SK-N-SH (cell line): ENCODE measurements at regions not wholly inside any gene's neighbourhood (a gene's known extent, or its start where the extent isn't known, plus 50 kb on each side); places are given as distances from the start of the nearest gene placed in this dataset.

Experiments used
- CTCF ChIA-PET: fragments of 300-600, 350-600 bp; formaldehyde crosslinking; extraction: SDS; loops from one replicate; lab custom pipeline; 2021; lab: Yijun Ruan, JAX
- POLR2A ChIA-PET: fragments of 350-600 bp; sonication (Branson Sonifier 250); formaldehyde crosslinking; extraction: SDS; loops from one replicate; lab custom pipeline; 2020; ENCODE audit warnings: antibody characterized with exemption, inconsistent platforms; lab: Yijun Ruan, JAX
- DNase-seq: peaks from one replicate; pipeline ENCODE4 v3.0.0; 2012
- H2AFZ ChIP-seq: fragments of 200-600 bp; sonication (generic); 2 replicates; pipeline ENCODE4 v1.8.1; 2016; ENCODE audit warnings: antibody characterized with exemption, mild to moderate bottlenecking, low read depth
- H3F3A ChIP-seq: fragments of 200-600 bp; sonication (generic); replicated peaks from 2 replicates; pipeline ENCODE3; 2016; ENCODE audit warnings: antibody characterized with exemption, mild to moderate bottlenecking; ENCODE audit not compliant: insufficient read depth
- H3K27ac ChIP-seq, 2 experiments: fragments of 200-500 bp in 1 of 2; fragments of 200-600 bp in 1 of 2; sonication (Bioruptor generic) in 1 of 2; sonication (generic), shearing (Covaris generic) in 1 of 2; 2 replicates each; pipeline versions ENCODE4 v1.5.1 to v1.6.1; 2014 to 2016; ENCODE audit warnings: low read depth in 2 of 2, inconsistent platforms in 1 of 2, low read length in 1 of 2, mild to moderate bottlenecking in 1 of 2, mixed read lengths in 1 of 2
- H3K27me3 ChIP-seq: fragments of 200-600 bp; sonication (generic), shearing (Covaris generic); 2 replicates; pipeline ENCODE4 v1.6.1; 2016; ENCODE audit warnings: mixed run types; ENCODE audit not compliant: insufficient read depth
- H3K36me3 ChIP-seq, 2 experiments: fragments of 200-500 bp in 1 of 2; fragments of 200-600 bp in 1 of 2; sonication (Bioruptor generic) in 1 of 2; sonication (generic) in 1 of 2; replicated peaks in 1 of 2; 2 replicates each; pipeline versions ENCODE3 to v1.5.1; 2014 to 2016; ENCODE audit warnings: low read length in 1 of 2, mild to moderate bottlenecking in 1 of 2; ENCODE audit not compliant: insufficient read depth in 2 of 2, control insufficient read depth in 1 of 2
- H3K4me1 ChIP-seq, 2 experiments: fragments of 200-500 bp in 1 of 2; fragments of 200-600 bp in 1 of 2; sonication (Bioruptor generic) in 1 of 2; sonication (generic), shearing (Covaris generic) in 1 of 2; 2 replicates each; pipeline versions ENCODE4 v1.5.1 to v1.6.1; 2014 to 2016; ENCODE audit warnings: low read depth in 1 of 2, low read length in 1 of 2, mixed run types in 1 of 2; ENCODE audit not compliant: insufficient read depth in 2 of 2, control insufficient read depth in 1 of 2
- H3K4me2 ChIP-seq: fragments of 200-600 bp; sonication (generic), shearing (Covaris generic); 2 replicates; pipeline ENCODE4 v1.6.1; 2017; ENCODE audit warnings: mixed run types
- H3K4me3 ChIP-seq, 2 experiments: fragments of 200-500 bp in 1 of 2; fragments of 200-600 bp in 1 of 2; sonication (Bioruptor generic) in 1 of 2; sonication (generic), shearing (Covaris generic) in 1 of 2; 2 replicates each; pipeline versions ENCODE4 v1.5.1 to v1.8.1; 2014 to 2016; ENCODE audit warnings: low read depth in 2 of 2, inconsistent platforms in 1 of 2, low read length in 1 of 2, mild to moderate bottlenecking in 1 of 2, mixed read lengths in 1 of 2, moderate library complexity in 1 of 2
- H3K79me2 ChIP-seq: fragments of 200-600 bp; sonication (generic); 2 replicates; pipeline ENCODE4 v1.8.1; 2017; ENCODE audit warnings: mild to moderate bottlenecking; ENCODE audit not compliant: insufficient read depth
- H3K9ac ChIP-seq: fragments of 200-600 bp; sonication (generic); 2 replicates; pipeline ENCODE4 v1.6.1; 2017; ENCODE audit warnings: mixed run types
- H3K9me2 ChIP-seq: fragments of 200-600 bp; sonication (generic); 2 replicates; pipeline ENCODE4 v1.6.1; 2017; ENCODE audit warnings: mixed run types
- H3K9me3 ChIP-seq: fragments of 200-600 bp; sonication (generic); 2 replicates; pipeline ENCODE4 v1.6.1; 2017; ENCODE audit warnings: mixed run types, mild to moderate bottlenecking, moderate library complexity
- H4K20me1 ChIP-seq: fragments of 200-600 bp; sonication (generic); 2 replicates; pipeline ENCODE4 v1.6.1; 2017; ENCODE audit warnings: mild to moderate bottlenecking, mixed run types; ENCODE audit not compliant: insufficient read depth
- EP300 ChIP-seq, 2 experiments: IDR thresholded peaks; 2 replicates each; pipeline versions ENCODE4 v1.4.0 to v1.6.1; 2012; ENCODE audit warnings: borderline replicate concordance in 1 of 2, low read depth in 1 of 2, low read length in 1 of 2
- EZH2phosphoT487 ChIP-seq: fragments of 200-600 bp; sonication (generic); IDR thresholded peaks from 2 replicates; pipeline ENCODE4 v1.6.1; 2017; ENCODE audit warnings: low read depth, mixed run types, mild to moderate bottlenecking, antibody characterized with exemption, moderate library complexity, borderline replicate concordance
- FOXJ3 ChIP-seq: sonication (generic); formaldehyde crosslinking; IDR thresholded peaks from 2 replicates; pipeline ENCODE4 v1.5.1; 2020; ENCODE audit warnings: mild to moderate bottlenecking, missing genetic modification reagents
- GABPA ChIP-seq: IDR thresholded peaks from 2 replicates; pipeline ENCODE4 v1.4.0; 2012; ENCODE audit warnings: low read depth, mild to moderate bottlenecking
- MAX ChIP-seq: IDR thresholded peaks from 2 replicates; pipeline ENCODE4 v1.4.0; 2012; ENCODE audit warnings: low read depth
- POLR2AphosphoS5 ChIP-seq: IDR thresholded peaks from 2 replicates; pipeline ENCODE4 v1.6.1; 2012; ENCODE audit warnings: low read depth, low read length
- RCOR1 ChIP-seq: fragments of 150-350 bp; IDR thresholded peaks from 2 replicates; pipeline ENCODE4 v1.6.1; 2017; ENCODE audit warnings: antibody characterized with exemption, low read length
- REST ChIP-seq: IDR thresholded peaks from 2 replicates; pipeline ENCODE4 v1.6.1; 2012; ENCODE audit warnings: mild to moderate bottlenecking, low read depth, low read length, moderate library complexity
- SIN3A ChIP-seq: IDR thresholded peaks from 2 replicates; pipeline ENCODE4 v1.6.1; 2012; ENCODE audit warnings: low read depth, mild to moderate bottlenecking, low read length, moderate library complexity, borderline replicate concordance
- SMC3 ChIP-seq: IDR thresholded peaks from 2 replicates; pipeline ENCODE4 v1.6.1; 2012; ENCODE audit warnings: low read depth, low read length, improper control_type of control experiment
- TAF1 ChIP-seq: IDR thresholded peaks from 2 replicates; pipeline ENCODE4 v1.6.1; 2012; ENCODE audit warnings: low read depth, mild to moderate bottlenecking, low read length, moderate library complexity, borderline replicate concordance
- TCF12 ChIP-seq: IDR thresholded peaks from 2 replicates; pipeline ENCODE4 v1.4.0; 2012
- TEAD4 ChIP-seq: IDR thresholded peaks from 2 replicates; pipeline ENCODE4 v1.4.0; 2012; ENCODE audit warnings: mild to moderate bottlenecking, borderline replicate concordance; ENCODE audit not compliant: insufficient read depth
- USF2 ChIP-seq: fragments of 150-350 bp; IDR thresholded peaks from 2 replicates; pipeline ENCODE4 v1.6.1; 2017; ENCODE audit warnings: antibody characterized with exemption, low read length, low read depth, borderline replicate concordance
- WGBS: methylation state at CpG from one replicate; pipeline ENCODE4 v1.1.6; 2017; ENCODE audit warnings: low lambda C conversion rate; 5-methylcytosine and 5-hydroxymethylcytosine counted together
- TF ChIP-seq, protein P1 (sequence below): IDR thresholded peaks from 2 replicates; pipeline ENCODE4 v1.4.0; 2012; ENCODE audit warnings: low read depth, borderline replicate concordance
- TF ChIP-seq, protein P2 (sequence below): IDR thresholded peaks from 2 replicates; pipeline ENCODE4; 2012
- TF ChIP-seq, protein P3 (sequence below): fragments of 150-350 bp; IDR thresholded peaks from 2 replicates; pipeline ENCODE4 v1.6.1; 2016; ENCODE audit warnings: mild to moderate bottlenecking, low read depth, low read length

DNA sequence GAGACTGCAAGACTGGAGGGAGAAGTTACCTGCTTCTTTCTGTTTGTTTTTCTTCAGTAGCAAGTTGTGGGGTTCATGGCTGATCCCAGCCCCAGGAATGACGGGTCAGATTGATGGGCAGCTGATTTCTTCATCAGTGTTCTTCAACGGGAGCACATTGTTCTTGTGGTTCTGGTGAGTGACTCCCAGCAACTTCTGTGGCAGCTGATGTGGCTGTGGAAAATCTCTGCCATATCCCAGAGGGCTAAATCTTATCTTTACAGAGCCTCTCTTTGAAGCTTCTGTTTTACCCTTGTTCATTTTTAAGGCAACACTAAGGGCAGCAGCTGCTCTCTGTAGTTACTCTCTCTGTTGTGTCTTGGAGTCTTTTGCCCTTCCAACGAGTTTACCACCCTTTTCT lies 710.3 kb downstream of the PRELID2 start:
- Histone ChIP-seq H3K4me3 (no peak overlapping the region), H3K27me3 (no peaks in the 10 kb centered on the region), H3K36me3 (no peaks in the 10 kb centered on the region), H3K4me2 (no peak overlapping the region), H3K79me2 (no peaks in the 10 kb centered on the region), H3F3A (no peaks in the 10 kb centered on the region), H3K9ac (no peak overlapping the region), H3K4me1 (no peaks in the 10 kb centered on the region), H4K20me1 (no peaks in the 10 kb centered on the region), H3K9me3 (no peaks in the 10 kb centered on the region), H3K9me2 (no peaks in the 10 kb centered on the region), H3K27ac (no peak overlapping the region), H2AFZ (no peak overlapping the region)
- 8% methylated on average over 3 of the region's 3 CpGs for WGBS
- POLR2A ChIA-PET = no interaction called here
- DNase-seq = no peak
- CTCF ChIA-PET = interaction anchor here (1.0 kb wide), 1 partner anchor 130 kb away, joined by 3 read pairs; no protein-coding TSS in a partner anchor
- TF ChIP-seq, protein P1, sequence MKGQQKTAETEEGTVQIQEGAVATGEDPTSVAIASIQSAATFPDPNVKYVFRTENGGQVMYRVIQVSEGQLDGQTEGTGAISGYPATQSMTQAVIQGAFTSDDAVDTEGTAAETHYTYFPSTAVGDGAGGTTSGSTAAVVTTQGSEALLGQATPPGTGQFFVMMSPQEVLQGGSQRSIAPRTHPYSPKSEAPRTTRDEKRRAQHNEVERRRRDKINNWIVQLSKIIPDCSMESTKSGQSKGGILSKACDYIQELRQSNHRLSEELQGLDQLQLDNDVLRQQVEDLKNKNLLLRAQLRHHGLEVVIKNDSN = no peak
- no peak for TF ChIP-seq POLR2AphosphoS5
- no peak for TF ChIP-seq SMC3
- TF ChIP-seq REST = no peak
- TF ChIP-seq RCOR1 = no peak
- no peak for TF ChIP-seq EZH2phosphoT487
- TF ChIP-seq, protein P2, sequence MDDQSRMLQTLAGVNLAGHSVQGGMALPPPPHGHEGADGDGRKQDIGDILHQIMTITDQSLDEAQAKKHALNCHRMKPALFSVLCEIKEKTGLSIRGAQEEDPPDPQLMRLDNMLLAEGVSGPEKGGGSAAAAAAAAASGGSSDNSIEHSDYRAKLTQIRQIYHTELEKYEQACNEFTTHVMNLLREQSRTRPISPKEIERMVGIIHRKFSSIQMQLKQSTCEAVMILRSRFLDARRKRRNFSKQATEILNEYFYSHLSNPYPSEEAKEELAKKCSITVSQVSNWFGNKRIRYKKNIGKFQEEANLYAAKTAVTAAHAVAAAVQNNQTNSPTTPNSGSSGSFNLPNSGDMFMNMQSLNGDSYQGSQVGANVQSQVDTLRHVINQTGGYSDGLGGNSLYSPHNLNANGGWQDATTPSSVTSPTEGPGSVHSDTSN = no peak
- no peak for TF ChIP-seq SIN3A
- TF ChIP-seq EP300 (IDR thresholded peaks at IDR 0.05; ENCODE audit: borderline replicate concordance in 1 of 2, low read depth in 1 of 2, low read length in 1 of 2) = no peak
- TF ChIP-seq TCF12 = no peak
- TF ChIP-seq TEAD4 = no peak
- TF ChIP-seq MAX = no peak
- no peak for TF ChIP-seq FOXJ3
- TF ChIP-seq, protein P3, sequence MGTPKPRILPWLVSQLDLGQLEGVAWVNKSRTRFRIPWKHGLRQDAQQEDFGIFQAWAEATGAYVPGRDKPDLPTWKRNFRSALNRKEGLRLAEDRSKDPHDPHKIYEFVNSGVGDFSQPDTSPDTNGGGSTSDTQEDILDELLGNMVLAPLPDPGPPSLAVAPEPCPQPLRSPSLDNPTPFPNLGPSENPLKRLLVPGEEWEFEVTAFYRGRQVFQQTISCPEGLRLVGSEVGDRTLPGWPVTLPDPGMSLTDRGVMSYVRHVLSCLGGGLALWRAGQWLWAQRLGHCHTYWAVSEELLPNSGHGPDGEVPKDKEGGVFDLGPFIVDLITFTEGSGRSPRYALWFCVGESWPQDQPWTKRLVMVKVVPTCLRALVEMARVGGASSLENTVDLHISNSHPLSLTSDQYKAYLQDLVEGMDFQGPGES = no peak
- TF ChIP-seq USF2 = no peak
- no peak for TF ChIP-seq GABPA
- no peak for TF ChIP-seq TAF1
